ENCODE measurements at regions not wholly inside any gene's neighbourhood (a gene's known extent, or its start where the extent isn't known, plus 50 kb on each side); places are given as distances from the start of the nearest gene placed in this dataset.

DNA sequence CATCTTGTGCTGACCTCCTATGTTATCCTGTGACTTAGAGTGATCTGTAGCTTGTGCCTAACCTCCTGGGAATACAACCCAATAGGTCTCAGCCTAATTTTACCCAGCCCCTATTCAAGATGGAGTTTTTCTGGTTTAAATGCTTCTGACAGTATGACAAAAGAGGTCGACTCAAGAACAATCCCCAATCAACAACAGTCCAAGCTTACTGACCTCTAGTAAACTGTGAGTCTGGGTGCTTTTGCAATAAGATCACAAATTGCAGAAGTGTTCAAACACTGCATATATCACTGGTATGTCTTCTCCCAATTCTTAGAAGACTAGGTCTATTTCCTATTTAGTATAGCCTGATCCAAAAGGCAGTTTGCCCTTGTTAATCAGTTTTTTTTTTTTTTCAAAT, 323.5 kb upstream of the PTGER4 start:
- no peaks in the 10 kb centered on the region for H3K27me3 ChIP-seq (ENCODE audit: control insufficient read depth in 3 of 3, insufficient read depth in 3 of 3, low read length in 2 of 3)
- 23 to 54% methylated on average over 1 of the region's 1 CpG for WGBS, 2 donors
- no peak overlapping the region for H3K27ac ChIP-seq (ENCODE audit: low read depth in 1 of 2, low read length in 1 of 2)
- DNase-seq (peak in 2 of 3 donors; percentile 21 to 27), ATAC-seq (ENCODE audit: insufficient read depth, low FRiP score) (peak; percentile 64)
- H3K36me3 ChIP-seq (ENCODE audit: control insufficient read depth in 4 of 4, insufficient read depth in 4 of 4, low read length in 4 of 4): no peaks in the 10 kb centered on the region
- TF ChIP-seq, protein P1, sequence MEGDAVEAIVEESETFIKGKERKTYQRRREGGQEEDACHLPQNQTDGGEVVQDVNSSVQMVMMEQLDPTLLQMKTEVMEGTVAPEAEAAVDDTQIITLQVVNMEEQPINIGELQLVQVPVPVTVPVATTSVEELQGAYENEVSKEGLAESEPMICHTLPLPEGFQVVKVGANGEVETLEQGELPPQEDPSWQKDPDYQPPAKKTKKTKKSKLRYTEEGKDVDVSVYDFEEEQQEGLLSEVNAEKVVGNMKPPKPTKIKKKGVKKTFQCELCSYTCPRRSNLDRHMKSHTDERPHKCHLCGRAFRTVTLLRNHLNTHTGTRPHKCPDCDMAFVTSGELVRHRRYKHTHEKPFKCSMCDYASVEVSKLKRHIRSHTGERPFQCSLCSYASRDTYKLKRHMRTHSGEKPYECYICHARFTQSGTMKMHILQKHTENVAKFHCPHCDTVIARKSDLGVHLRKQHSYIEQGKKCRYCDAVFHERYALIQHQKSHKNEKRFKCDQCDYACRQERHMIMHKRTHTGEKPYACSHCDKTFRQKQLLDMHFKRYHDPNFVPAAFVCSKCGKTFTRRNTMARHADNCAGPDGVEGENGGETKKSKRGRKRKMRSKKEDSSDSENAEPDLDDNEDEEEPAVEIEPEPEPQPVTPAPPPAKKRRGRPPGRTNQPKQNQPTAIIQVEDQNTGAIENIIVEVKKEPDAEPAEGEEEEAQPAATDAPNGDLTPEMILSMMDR (IDR thresholded peaks at IDR 0.05; ENCODE audit: control extremely low read depth, extremely low read depth): no peak
- H3K4me3 ChIP-seq: no peak overlapping the region
- H3K9me3 ChIP-seq (ENCODE audit: control insufficient read depth in 4 of 4, insufficient read depth in 3 of 4, low read length in 3 of 4): peaks cover 0 to 2% (median 0%) of the 10 kb centered on the region in 4 donors
- no peaks in the 10 kb centered on the region for H3K4me1 ChIP-seq (ENCODE audit: control insufficient read depth in 5 of 5, insufficient read depth in 5 of 5, low read length in 5 of 5)
- H3K9ac ChIP-seq (ENCODE audit: insufficient read depth in 1 of 2, low read length in 2 of 2): no peak overlapping the region

DNA sequence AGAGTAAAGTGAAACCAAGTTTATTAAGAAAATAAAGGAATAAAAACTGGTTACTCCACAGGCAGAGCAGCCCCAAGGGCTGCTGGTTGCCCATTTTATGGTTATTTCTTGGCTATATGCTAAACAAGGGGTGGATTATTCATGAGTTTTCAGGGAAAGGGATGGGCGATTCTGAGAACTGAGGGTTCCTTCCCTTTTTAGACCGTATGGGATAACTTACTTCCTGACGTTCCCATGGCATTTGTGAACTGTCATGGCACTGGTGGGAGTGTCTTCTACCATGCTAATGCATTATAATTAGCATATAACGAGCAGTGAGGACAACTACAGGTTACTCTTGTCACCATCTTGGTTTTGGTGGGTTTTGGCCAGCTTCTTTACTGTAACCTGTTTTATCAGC, 323.9 kb upstream of the PTGER4 start:
- Histone ChIP-seq H3K27me3 (ENCODE audit: control insufficient read depth in 3 of 3, insufficient read depth in 3 of 3, low read length in 2 of 3) (no peaks in the 10 kb centered on the region), H3K9me3 (ENCODE audit: control insufficient read depth in 4 of 4, insufficient read depth in 3 of 4, low read length in 3 of 4) (peaks cover 0 to 2% (median 0%) of the 10 kb centered on the region in 4 donors), H3K36me3 (ENCODE audit: control insufficient read depth in 4 of 4, insufficient read depth in 4 of 4, low read length in 4 of 4) (no peaks in the 10 kb centered on the region), H3K9ac (ENCODE audit: insufficient read depth in 1 of 2, low read length in 2 of 2) (no peak overlapping the region), H3K4me1 (ENCODE audit: control insufficient read depth in 5 of 5, insufficient read depth in 5 of 5, low read length in 5 of 5) (no peaks in the 10 kb centered on the region), H3K27ac (ENCODE audit: low read depth in 1 of 2, low read length in 1 of 2) (no peak overlapping the region), H3K4me3 (no peak overlapping the region)
- TF ChIP-seq, protein P1 (IDR thresholded peaks at IDR 0.05; ENCODE audit: control extremely low read depth, extremely low read depth): no peak
- ATAC-seq (ENCODE audit: insufficient read depth, low FRiP score) (peak; percentile 45), DNase-seq (no peak)
- WGBS, 2 donors: 59 to 64% methylated on average over 4 of the region's 4 CpGs

DNA sequence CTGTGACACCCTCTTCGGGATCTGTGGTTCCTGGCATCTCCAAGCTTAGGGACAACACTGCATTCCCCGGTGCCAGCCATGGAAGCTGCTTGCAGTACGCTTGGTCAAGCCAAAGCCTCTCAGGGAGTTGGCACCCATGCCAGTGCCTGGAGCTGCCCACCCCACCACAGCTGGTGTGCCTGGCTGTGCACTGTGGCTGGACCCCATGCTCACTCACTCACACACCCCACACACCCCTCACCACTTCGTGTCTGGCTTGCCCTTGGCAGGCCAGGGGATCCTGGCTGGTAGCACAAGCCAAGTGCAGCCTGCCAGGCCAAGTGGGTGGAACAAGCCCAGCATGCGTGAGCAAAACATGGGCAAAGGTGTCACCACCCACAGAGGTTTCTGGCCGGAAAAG, 324.5 kb upstream of the PTGER4 start:
- Histone ChIP-seq H3K9me3 (ENCODE audit: control insufficient read depth in 4 of 4, insufficient read depth in 3 of 4, low read length in 3 of 4) (peaks cover 0 to 2% (median under 1%) of the 10 kb centered on the region in 4 donors), H3K27me3 (ENCODE audit: control insufficient read depth in 3 of 3, insufficient read depth in 3 of 3, low read length in 2 of 3) (no peaks in the 10 kb centered on the region), H3K27ac (ENCODE audit: low read depth in 1 of 2, low read length in 1 of 2) (no peak overlapping the region), H3K9ac (ENCODE audit: insufficient read depth in 1 of 2, low read length in 2 of 2) (no peak overlapping the region), H3K4me3 (no peak overlapping the region), H3K36me3 (ENCODE audit: control insufficient read depth in 4 of 4, insufficient read depth in 4 of 4, low read length in 4 of 4) (no peaks in the 10 kb centered on the region), H3K4me1 (ENCODE audit: control insufficient read depth in 5 of 5, insufficient read depth in 5 of 5, low read length in 5 of 5) (no peaks in the 10 kb centered on the region)
- no peak for DNase-seq
- ATAC-seq (ENCODE audit: insufficient read depth, low FRiP score): no peak
- TF ChIP-seq, protein P1 (IDR thresholded peaks at IDR 0.05; ENCODE audit: control extremely low read depth, extremely low read depth): no peak
- WGBS, 2 donors: 80 to 94% methylated on average over 6 of the region's 6 CpGs

- ATAC-seq (ENCODE audit: insufficient read depth, low FRiP score): no peak
These were observed 325.5 kb upstream of the PTGER4 start for GRCh38 chr5:40354171-40354570.

More at GRCh38 chr5:40354171-40354570, 325.5 kb upstream of the PTGER4 start:
- Histone ChIP-seq H3K27ac (ENCODE audit: low read depth in 1 of 2, low read length in 1 of 2) (no peak overlapping the region), H3K4me1 (ENCODE audit: control insufficient read depth in 5 of 5, insufficient read depth in 5 of 5, low read length in 5 of 5) (no peaks in the 10 kb centered on the region), H3K9ac (ENCODE audit: insufficient read depth in 1 of 2, low read length in 2 of 2) (no peak overlapping the region), H3K36me3 (ENCODE audit: control insufficient read depth in 4 of 4, insufficient read depth in 4 of 4, low read length in 4 of 4) (no peaks in the 10 kb centered on the region), H3K4me3 (no peak overlapping the region), H3K9me3 (ENCODE audit: control insufficient read depth in 4 of 4, insufficient read depth in 3 of 4, low read length in 3 of 4) (peaks cover 0 to 3% (median 2%) of the 10 kb centered on the region in 4 donors), H3K27me3 (ENCODE audit: control insufficient read depth in 3 of 3, insufficient read depth in 3 of 3, low read length in 2 of 3) (no peaks in the 10 kb centered on the region)
- 94 to 95% methylated on average over 5 of the region's 5 CpGs for WGBS, 2 donors
- DNase-seq: no peak
- TF ChIP-seq, protein P1 (IDR thresholded peaks at IDR 0.05; ENCODE audit: control extremely low read depth, extremely low read depth): no peak
